PC-9 (cell line): ENCODE measurements at regions not wholly inside any gene's neighbourhood (a gene's known extent, or its start where the extent isn't known, plus 50 kb on each side); places are given as distances from the start of the nearest gene placed in this dataset.

Source experiments
- BruUV-seq: library from RNA; stranded (reverse); fragments of 400-500 nt; replicated peaks from 2 replicates; lab custom pipeline; 2021; lab: Mats Ljungman, UMichigan
- CTCF ChIA-PET: fragments of 300-600 bp; sonication (Branson Sonifier 250); formaldehyde crosslinking; loops from one replicate; lab custom pipeline; 2022; ENCODE audit warnings: antibody characterized with exemption; lab: Charles Lee
- POLR2A ChIA-PET: fragments of 300-600 bp; sonication (Branson Sonifier 250); formaldehyde crosslinking; loops from one replicate; lab custom pipeline; 2022; ENCODE audit warnings: antibody characterized with exemption; ENCODE audit not compliant: unreplicated experiment; lab: Charles Lee
- DNase-seq, 2 experiments: peaks; one replicate each; pipeline versions ENCODE4 v3.0.0 to v3.0.0-alpha.2; 2015 to 2022; ENCODE audit warnings: mixed read lengths in 1 of 2
- H2AFZ ChIP-seq: fragments of 200-600 bp; sonication (generic); 2 replicates; pipeline ENCODE4 v1.8.1; 2017; ENCODE audit warnings: antibody characterized with exemption
- H3F3A ChIP-seq: fragments of 200-600 bp; sonication (generic); 2 replicates; pipeline ENCODE4 v1.8.1; 2017; ENCODE audit warnings: antibody characterized with exemption, mild to moderate bottlenecking, low read depth; ENCODE audit not compliant: insufficient read depth
- H3K27ac ChIP-seq: fragments of 200-600 bp; sonication (generic); 2 replicates; pipeline ENCODE4 v1.6.1; 2016; ENCODE audit warnings: mixed run types
- H3K27me3 ChIP-seq: fragments of 200-600 bp; sonication (generic); 2 replicates; pipeline ENCODE4 v1.6.1; 2016; ENCODE audit warnings: low read depth, mixed run types; ENCODE audit not compliant: insufficient read depth
- H3K36me3 ChIP-seq: fragments of 200-600 bp; sonication (generic); 2 replicates; pipeline ENCODE4 v1.6.1; 2016; ENCODE audit warnings: low read depth, mixed run types
- H3K4me1 ChIP-seq: fragments of 200-600 bp; sonication (generic); replicated peaks from 2 replicates; pipeline ENCODE4 v1.6.1; 2016; ENCODE audit warnings: mixed run types; ENCODE audit not compliant: insufficient read depth
- H3K4me2 ChIP-seq: fragments of 200-600 bp; sonication (generic); 2 replicates; pipeline ENCODE4 v1.6.1; 2017; ENCODE audit warnings: mixed run types
- H3K4me3 ChIP-seq: fragments of 200-600 bp; sonication (generic); 2 replicates; pipeline ENCODE4 v1.6.1; 2016; ENCODE audit warnings: mixed run types
- H3K79me2 ChIP-seq: fragments of 200-600 bp; sonication (generic); 2 replicates; pipeline ENCODE4 v1.6.1; 2017; ENCODE audit warnings: low read depth, mixed run types
- H3K9me2 ChIP-seq: fragments of 200-600 bp; sonication (generic); 2 replicates; pipeline ENCODE4 v1.8.1; 2017; ENCODE audit warnings: mild to moderate bottlenecking; ENCODE audit not compliant: insufficient read depth
- H3K9me3 ChIP-seq: fragments of 200-600 bp; sonication (generic); 2 replicates; pipeline ENCODE4 v1.8.1; 2016; ENCODE audit warnings: low read depth; ENCODE audit not compliant: insufficient read depth
- H4K20me1 ChIP-seq: fragments of 200-600 bp; sonication (generic); 2 replicates; pipeline ENCODE4 v1.8.1; 2017; ENCODE audit not compliant: insufficient read depth
- EZH2 ChIP-seq: fragments of 200-600 bp; sonication (generic); IDR thresholded peaks from 2 replicates; pipeline ENCODE4 v1.8.0; 2017; ENCODE audit warnings: antibody characterized with exemption, low read depth
- intact Hi-C: fragments of 100-400 bp; cut with micrococcal nuclease; formaldehyde crosslinking; loops from one replicate; pipeline ENCODE4 v1.10.0; 2022; ENCODE audit not compliant: unreplicated experiment
- TF ChIP-seq, protein P1 (sequence below): fragments of 200-600 bp; sonication (generic); conservative IDR thresholded peaks from 2 replicates; pipeline ENCODE4 v1.6.1; 2017; ENCODE audit warnings: mixed run types, antibody characterized with exemption, mild to moderate bottlenecking, moderate library complexity

DNA sequence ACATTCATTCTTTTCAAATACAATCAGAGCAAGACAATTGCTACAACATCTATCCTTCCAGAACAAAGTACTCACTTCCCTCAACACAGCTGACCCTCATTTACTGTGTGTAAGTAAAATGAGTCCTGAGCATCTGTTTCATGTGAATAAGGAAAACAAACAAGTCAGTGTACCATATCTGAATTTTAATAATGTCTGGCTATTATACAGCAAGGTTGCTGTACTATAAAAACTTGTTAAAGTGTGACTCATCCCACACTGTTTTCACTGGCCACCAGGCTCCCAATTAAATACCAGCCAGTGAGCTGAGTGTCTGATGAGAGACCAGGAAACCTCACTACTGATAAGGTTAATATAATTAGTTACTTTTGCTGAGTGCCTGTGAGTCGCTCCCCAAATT, 339.8 kb downstream of the AGTPBP1 start:
- Histone ChIP-seq H3K4me2 (no peak overlapping the region), H3K36me3 (no peaks in the 10 kb centered on the region), H3K4me3 (no peak overlapping the region), H3F3A (no peaks in the 10 kb centered on the region), H3K79me2 (no peaks in the 10 kb centered on the region), H3K27me3 (peaks cover 21% of the 10 kb centered on the region; the same call in 1 of the 2 replicates), H3K4me1 (no peaks in the 10 kb centered on the region), H3K27ac (no peak overlapping the region), H4K20me1 (no peaks in the 10 kb centered on the region), H2AFZ (no peak overlapping the region), H3K9me2 (no peaks in the 10 kb centered on the region), H3K9me3 (no peaks in the 10 kb centered on the region)
- no peak for TF ChIP-seq EZH2
- TF ChIP-seq, protein P1, sequence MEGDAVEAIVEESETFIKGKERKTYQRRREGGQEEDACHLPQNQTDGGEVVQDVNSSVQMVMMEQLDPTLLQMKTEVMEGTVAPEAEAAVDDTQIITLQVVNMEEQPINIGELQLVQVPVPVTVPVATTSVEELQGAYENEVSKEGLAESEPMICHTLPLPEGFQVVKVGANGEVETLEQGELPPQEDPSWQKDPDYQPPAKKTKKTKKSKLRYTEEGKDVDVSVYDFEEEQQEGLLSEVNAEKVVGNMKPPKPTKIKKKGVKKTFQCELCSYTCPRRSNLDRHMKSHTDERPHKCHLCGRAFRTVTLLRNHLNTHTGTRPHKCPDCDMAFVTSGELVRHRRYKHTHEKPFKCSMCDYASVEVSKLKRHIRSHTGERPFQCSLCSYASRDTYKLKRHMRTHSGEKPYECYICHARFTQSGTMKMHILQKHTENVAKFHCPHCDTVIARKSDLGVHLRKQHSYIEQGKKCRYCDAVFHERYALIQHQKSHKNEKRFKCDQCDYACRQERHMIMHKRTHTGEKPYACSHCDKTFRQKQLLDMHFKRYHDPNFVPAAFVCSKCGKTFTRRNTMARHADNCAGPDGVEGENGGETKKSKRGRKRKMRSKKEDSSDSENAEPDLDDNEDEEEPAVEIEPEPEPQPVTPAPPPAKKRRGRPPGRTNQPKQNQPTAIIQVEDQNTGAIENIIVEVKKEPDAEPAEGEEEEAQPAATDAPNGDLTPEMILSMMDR = no peak
- POLR2A ChIA-PET = no interaction called here
- intact Hi-C loops = no loop called here
- BruUV-seq = no TSS peak
- no peak for DNase-seq
- CTCF ChIA-PET = no interaction called here

DNA sequence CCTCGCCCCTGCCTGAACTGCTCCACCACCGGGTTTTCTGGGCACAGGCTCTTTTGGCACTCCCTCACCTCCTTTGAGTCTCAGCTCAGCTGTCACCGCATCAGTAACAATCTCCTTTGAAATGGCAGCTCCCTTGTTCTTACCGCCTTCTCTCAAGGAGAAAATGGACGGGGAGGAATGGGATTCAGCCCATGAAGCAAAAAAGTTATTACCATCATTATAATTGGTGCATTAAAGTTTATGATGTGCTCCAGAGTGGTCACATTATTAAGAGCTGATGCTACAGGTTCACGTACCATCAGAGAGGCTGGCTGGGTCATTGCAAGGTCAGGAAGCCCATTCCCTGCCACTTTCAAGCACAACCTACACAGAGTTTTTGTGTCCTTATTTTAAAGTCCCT, 344.7 kb downstream of the AGTPBP1 start:
- CTCF ChIA-PET = no interaction called here
- Histone ChIP-seq H3K9me3 (no peaks in the 10 kb centered on the region), H3K27me3 (peaks cover 13% of the 10 kb centered on the region; the same call in 1 of the 2 replicates), H4K20me1 (no peaks in the 10 kb centered on the region), H3K36me3 (no peaks in the 10 kb centered on the region), H3K27ac (no peak overlapping the region), H3K4me3 (no peak overlapping the region), H3K4me2 (no peak overlapping the region), H2AFZ (no peak overlapping the region), H3K9me2 (no peaks in the 10 kb centered on the region), H3K79me2 (no peaks in the 10 kb centered on the region), H3F3A (no peaks in the 10 kb centered on the region), H3K4me1 (no peaks in the 10 kb centered on the region)
- no TSS peak for BruUV-seq
- POLR2A ChIA-PET = no interaction called here
- TF ChIP-seq, protein P1 = no peak
- TF ChIP-seq EZH2 = no peak
- intact Hi-C loops = no loop called here
- DNase-seq = no peak

DNA sequence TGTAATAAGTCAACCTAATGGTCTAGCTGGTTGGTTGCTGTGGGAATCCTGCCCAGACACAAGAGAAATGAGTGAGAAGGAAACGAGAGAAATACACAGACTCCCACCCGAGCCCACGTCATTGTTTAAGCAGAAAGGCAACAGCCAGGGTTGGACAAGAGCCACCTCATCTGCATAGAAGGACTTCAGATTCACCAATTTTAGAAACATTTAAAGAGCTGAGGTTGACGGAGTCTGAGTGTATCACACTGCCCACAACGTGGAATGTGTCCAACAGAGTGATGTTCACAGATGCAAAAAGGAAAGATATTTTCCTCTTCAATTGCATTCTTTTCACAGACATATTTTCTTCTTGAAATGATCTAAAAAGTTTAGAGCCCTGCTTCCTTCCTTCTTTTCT, 349.5 kb downstream of the AGTPBP1 start:
- CTCF ChIA-PET = no interaction called here
- BruUV-seq = no TSS peak
- H3K27me3 ChIP-seq = peaks cover 9% of the 10 kb centered on the region
- no peak overlapping the region for H3K4me2 ChIP-seq
- no peaks in the 10 kb centered on the region for H3K36me3 ChIP-seq
- no peak for DNase-seq
- POLR2A ChIA-PET = no interaction called here
- H3K79me2 ChIP-seq = no peaks in the 10 kb centered on the region
- no peaks in the 10 kb centered on the region for H3F3A ChIP-seq
- no peak for TF ChIP-seq EZH2
- TF ChIP-seq, protein P1 = no peak
- no peaks in the 10 kb centered on the region for H4K20me1 ChIP-seq
- H2AFZ ChIP-seq = no peak overlapping the region
- H3K9me3 ChIP-seq = no peaks in the 10 kb centered on the region
- no peak overlapping the region for H3K27ac ChIP-seq
- intact Hi-C loops = no loop called here
- H3K4me3 ChIP-seq = no peak overlapping the region
- no peaks in the 10 kb centered on the region for H3K4me1 ChIP-seq
- H3K9me2 ChIP-seq = no peaks in the 10 kb centered on the region
